ENCODE measurements at regions not wholly inside any gene's neighbourhood (a gene's known extent, or its start where the extent isn't known, plus 50 kb on each side); places are given as distances from the start of the nearest gene placed in this dataset.

DNA sequence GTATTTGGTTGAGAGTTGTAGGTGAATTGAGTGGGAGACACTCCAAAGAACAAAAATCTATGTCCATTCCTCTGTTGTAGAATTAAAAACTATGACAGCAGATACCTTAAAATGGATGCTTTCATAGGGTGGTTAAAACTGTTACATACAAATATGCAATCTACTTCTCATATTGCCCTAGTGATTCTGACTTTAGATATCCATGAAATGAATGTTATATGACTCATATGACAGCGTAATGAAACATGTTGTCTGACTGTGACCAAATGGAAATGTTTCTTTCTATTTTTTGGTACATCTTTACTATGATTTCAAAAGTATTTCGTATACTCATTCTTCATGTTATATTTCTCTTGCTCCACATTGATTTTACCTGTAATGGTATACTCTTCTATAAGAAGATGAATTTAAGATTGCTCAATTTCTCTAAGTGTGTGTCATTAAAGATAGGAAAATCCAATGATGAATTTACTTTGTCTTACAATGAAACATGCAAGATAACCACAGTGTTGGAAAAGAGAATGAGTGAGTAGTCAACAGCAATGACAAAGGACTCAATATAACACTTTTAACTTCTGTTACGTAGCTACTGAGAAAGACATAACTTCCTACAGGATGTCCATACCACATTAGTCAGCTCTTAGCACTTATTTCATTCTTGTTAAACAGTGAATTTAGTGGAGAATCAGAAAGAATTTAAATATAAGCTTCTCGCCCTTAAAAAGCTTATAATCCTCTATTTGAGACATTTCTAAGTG lies 79.3 kb upstream of the LSAMP start:
- TF ChIP-seq BCL11A (IDR thresholded peaks at IDR 0.05; ENCODE audit: low read depth in 2 of 2, low read length in 2 of 2) (no peak), JUND (IDR thresholded peaks at IDR 0.05; ENCODE audit: low read length) (no peak), SP1 (IDR thresholded peaks at IDR 0.05; ENCODE audit: low read depth, low read length) (no peak), SRF (IDR thresholded peaks at IDR 0.05; ENCODE audit: low read depth, low read length) (no peak), POLR2AphosphoS5 (IDR thresholded peaks at IDR 0.05; ENCODE audit: low read depth, low read length) (no peak), RAD21 (IDR thresholded peaks at IDR 0.05 in 1 of 2, conservative IDR thresholded peaks at IDR 0.05 in 1 of 2; ENCODE audit: low read depth in 2 of 2, low read length in 2 of 2) (no peak), SP2 (IDR thresholded peaks at IDR 0.05; ENCODE audit: low read length) (no peak), CREB1 (IDR thresholded peaks at IDR 0.05) (no peak), POLR2A (IDR thresholded peaks at IDR 0.05; ENCODE audit: control extremely low read depth in 1 of 2, low read depth in 2 of 2, low read length in 2 of 2) (no peak), KDM1A (IDR thresholded peaks at IDR 0.05; ENCODE audit: borderline replicate concordance, low read length) (no peak)
- TF ChIP-seq, protein P1, sequence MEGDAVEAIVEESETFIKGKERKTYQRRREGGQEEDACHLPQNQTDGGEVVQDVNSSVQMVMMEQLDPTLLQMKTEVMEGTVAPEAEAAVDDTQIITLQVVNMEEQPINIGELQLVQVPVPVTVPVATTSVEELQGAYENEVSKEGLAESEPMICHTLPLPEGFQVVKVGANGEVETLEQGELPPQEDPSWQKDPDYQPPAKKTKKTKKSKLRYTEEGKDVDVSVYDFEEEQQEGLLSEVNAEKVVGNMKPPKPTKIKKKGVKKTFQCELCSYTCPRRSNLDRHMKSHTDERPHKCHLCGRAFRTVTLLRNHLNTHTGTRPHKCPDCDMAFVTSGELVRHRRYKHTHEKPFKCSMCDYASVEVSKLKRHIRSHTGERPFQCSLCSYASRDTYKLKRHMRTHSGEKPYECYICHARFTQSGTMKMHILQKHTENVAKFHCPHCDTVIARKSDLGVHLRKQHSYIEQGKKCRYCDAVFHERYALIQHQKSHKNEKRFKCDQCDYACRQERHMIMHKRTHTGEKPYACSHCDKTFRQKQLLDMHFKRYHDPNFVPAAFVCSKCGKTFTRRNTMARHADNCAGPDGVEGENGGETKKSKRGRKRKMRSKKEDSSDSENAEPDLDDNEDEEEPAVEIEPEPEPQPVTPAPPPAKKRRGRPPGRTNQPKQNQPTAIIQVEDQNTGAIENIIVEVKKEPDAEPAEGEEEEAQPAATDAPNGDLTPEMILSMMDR (IDR thresholded peaks at IDR 0.05; ENCODE audit: control extremely low read depth in 1 of 3, insufficient read depth in 1 of 3, low read depth in 1 of 3, low read length in 3 of 3): no peak
- TF ChIP-seq, protein P2, sequence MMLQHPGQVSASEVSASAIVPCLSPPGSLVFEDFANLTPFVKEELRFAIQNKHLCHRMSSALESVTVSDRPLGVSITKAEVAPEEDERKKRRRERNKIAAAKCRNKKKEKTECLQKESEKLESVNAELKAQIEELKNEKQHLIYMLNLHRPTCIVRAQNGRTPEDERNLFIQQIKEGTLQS (IDR thresholded peaks at IDR 0.05; ENCODE audit: insufficient read depth, low read depth, low read length): no peak

Measured in H1 (cell line).